ENCODE measurements at regions not wholly inside any gene's neighbourhood (a gene's known extent, or its start where the extent isn't known, plus 50 kb on each side); places are given as distances from the start of the nearest gene placed in this dataset.

DNA sequence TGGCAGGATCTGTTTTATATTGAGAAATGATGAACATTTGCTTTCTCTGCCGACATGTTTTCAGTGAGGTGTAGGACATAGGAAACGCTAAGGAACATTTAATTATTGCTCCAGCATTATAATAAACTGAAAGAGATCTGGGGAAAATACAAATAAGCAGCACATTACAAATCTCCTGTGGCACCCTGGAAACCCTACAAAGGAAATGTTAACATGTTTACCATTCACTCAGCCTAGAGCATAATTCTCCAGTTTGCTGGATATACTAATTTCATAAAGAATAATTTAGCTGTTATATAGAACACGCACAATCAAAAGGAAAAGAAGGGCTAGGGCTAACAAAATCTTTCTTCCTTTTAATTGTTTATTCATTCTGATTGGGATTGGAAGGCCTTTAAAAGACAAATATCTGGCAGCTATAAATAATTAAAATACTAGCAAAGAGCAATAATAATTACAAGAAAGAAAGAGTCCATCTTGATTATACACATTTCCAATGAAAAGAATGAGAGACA is 299.4 kb downstream of the CRPPA start:
- in situ Hi-C loops (cut with MboI) = no loop called here
- no peak overlapping the region for H3K4me2 ChIP-seq (ENCODE audit: insufficient read depth, low read length)
- H3K4me1 ChIP-seq (replicated peaks in 1 of 2; ENCODE audit: control insufficient read depth in 2 of 2, insufficient read depth in 2 of 2, low read length in 2 of 2) = no peaks in the 10 kb centered on the region
- H3K9ac ChIP-seq (ENCODE audit: insufficient read depth in 1 of 2, low read depth in 2 of 2, low read length in 2 of 2) = no peak overlapping the region
- ATAC-seq = no peak
- no peak for FAIRE-seq
- H3K36me3 ChIP-seq (ENCODE audit: control insufficient read depth, insufficient read depth, low read length) = no peaks in the 10 kb centered on the region
- H3K4me3 ChIP-seq = no peak overlapping the region
- no peaks in the 10 kb centered on the region for H3K9me3 ChIP-seq (replicated peaks; ENCODE audit: control insufficient read depth, insufficient read depth, low read depth, low read length)
- TF ChIP-seq BHLHE40 (IDR thresholded peaks at IDR 0.05; ENCODE audit: low read length) (no peak), ZNF644 (tag; IDR thresholded peaks at IDR 0.05; ENCODE audit: low read depth) (no peak), ZNF444 (CRISPR knock-in tag; IDR thresholded peaks at IDR 0.05) (no peak), PML (IDR thresholded peaks at IDR 0.05; ENCODE audit: low read length) (no peak), MAFG (tag; conservative IDR thresholded peaks at IDR 0.05) (no peak), ZNF830 (CRISPR knock-in tag; IDR thresholded peaks at IDR 0.05) (no peak), TFE3 (CRISPR knock-in tag; IDR thresholded peaks at IDR 0.05) (no peak), RAD51 (IDR thresholded peaks at IDR 0.05; ENCODE audit: borderline replicate concordance, low read depth) (no peak)
- intact Hi-C loops (cut with micrococcal nuclease) = no loop called here
- no TSS peak for BruUV-seq (replicated peaks)
- no peaks in the 10 kb centered on the region for H3K79me2 ChIP-seq (ENCODE audit: control insufficient read depth, insufficient read depth, low read length)
- DNase-seq (ENCODE audit: extremely low read depth in 1 of 4, low spot score in 3 of 4) = no peak
- no peak overlapping the region for H3K27ac ChIP-seq (ENCODE audit: extremely low read depth, low read depth, low read length)
- no peaks in the 10 kb centered on the region for H4K20me1 ChIP-seq (replicated peaks; ENCODE audit: control insufficient read depth, insufficient read depth, low read length)
- no peak overlapping the region for H2AFZ ChIP-seq (ENCODE audit: low read depth, low read length)
- no peaks in the 10 kb centered on the region for H3K9me1 ChIP-seq (ENCODE audit: control insufficient read depth, insufficient read depth, low read length)
- POLR2A ChIA-PET = no interaction called here
- CTCF ChIA-PET (ENCODE audit: low intra/inter-chr PET ratio) = no interaction called here
- 84% methylated on average over 3 of the region's 3 CpGs for WGBS (ENCODE audit: insufficient coverage, low coverage, missing lambda C conversion rate)
- no peaks in the 10 kb centered on the region for H3K27me3 ChIP-seq (ENCODE audit: control insufficient read depth in 2 of 2, insufficient read depth in 2 of 2, low read length in 2 of 2)
